Panc1 (cell line): ENCODE measurements at regions not wholly inside any gene's neighbourhood (a gene's known extent, or its start where the extent isn't known, plus 50 kb on each side); places are given as distances from the start of the nearest gene placed in this dataset.

Experiments
- ATAC-seq: fragments of 200-7000 bp; cut with Tn5 transposase; 2 replicates; pipeline ENCODE4 v1.9.1; 2020; ENCODE audit warnings: mild to moderate bottlenecking, moderate library complexity
- BruUV-seq: library from RNA; stranded (reverse); fragments of 400-500 nt; replicated peaks from 2 replicates; lab custom pipeline; 2021; lab: Mats Ljungman, UMichigan
- CTCF ChIA-PET: fragments of 300-600 bp; sonication (Branson Sonifier 250); formaldehyde crosslinking; loops from one replicate; lab custom pipeline; 2022; ENCODE audit warnings: antibody characterized with exemption; lab: Charles Lee
- POLR2A ChIA-PET: fragments of 300-600 bp; sonication (Branson Sonifier 250); formaldehyde crosslinking; loops from one replicate; lab custom pipeline; 2022; ENCODE audit warnings: antibody characterized with exemption; lab: Charles Lee
- DNase-seq: peaks from one replicate; pipeline ENCODE4 v3.0.0-alpha.2; 2010; ENCODE audit warnings: low read depth, low spot score
- H3K27ac ChIP-seq: 2 replicates; pipeline ENCODE4 v1.5.1; 2011; ENCODE audit warnings: mild to moderate bottlenecking, low read length, inconsistent platforms
- H3K27me3 ChIP-seq: fragments of 200-500 bp; sonication (Bioruptor generic); 2 replicates; pipeline ENCODE4 v1.6.0; 2014; ENCODE audit warnings: low read length, inconsistent platforms; ENCODE audit not compliant: control insufficient read depth, insufficient read depth
- H3K36me3 ChIP-seq: fragments of 200-500 bp; sonication (Bioruptor generic); 2 replicates; pipeline ENCODE4 v1.5.1; 2014; ENCODE audit warnings: inconsistent platforms, mild to moderate bottlenecking, low read length, moderate library complexity; ENCODE audit not compliant: control insufficient read depth, insufficient read depth
- H3K4me1 ChIP-seq: 2 replicates; pipeline ENCODE4 v1.5.1; 2011; ENCODE audit warnings: inconsistent platforms, mild to moderate bottlenecking, low read length, moderate library complexity; ENCODE audit not compliant: control insufficient read depth, insufficient read depth
- H3K4me3 ChIP-seq, 2 experiments: 2 replicates each; pipeline ENCODE4 v1.5.1; 2011 to 2012; ENCODE audit warnings: low read depth in 2 of 2, low read length in 2 of 2, mild to moderate bottlenecking in 2 of 2, inconsistent platforms in 1 of 2, moderate library complexity in 1 of 2
- H3K9me3 ChIP-seq: fragments of 200-500 bp; sonication (Bioruptor generic); 2 replicates; pipeline ENCODE4 v1.5.1; 2014; ENCODE audit warnings: low read depth, mild to moderate bottlenecking, inconsistent platforms, low read length, moderate library complexity; ENCODE audit not compliant: control insufficient read depth, insufficient read depth
- CTCF ChIP-seq: fragments of 450-650 bp; IDR thresholded peaks from 2 replicates; pipeline ENCODE4 v1.5.1; 2017; ENCODE audit warnings: mild to moderate bottlenecking
- POLR2AphosphoS5 ChIP-seq: IDR thresholded peaks from 2 replicates; pipeline ENCODE4 v1.6.1; 2012; ENCODE audit warnings: mild to moderate bottlenecking, low read depth, low read length, moderate library complexity
- REST ChIP-seq, 2 experiments: IDR thresholded peaks; 2 replicates each; pipeline ENCODE4 v1.6.1; 2011 to 2012; ENCODE audit warnings: low read depth in 2 of 2, control low read depth in 1 of 2, low read length in 1 of 2, mild to moderate bottlenecking in 1 of 2, moderate library complexity in 1 of 2; ENCODE audit not compliant: insufficient read depth in 1 of 2
- SIN3A ChIP-seq: IDR thresholded peaks from 2 replicates; pipeline ENCODE4 v1.6.1; 2012; ENCODE audit warnings: low read depth, mild to moderate bottlenecking, low read length, moderate library complexity, borderline replicate concordance; ENCODE audit not compliant: insufficient read depth
- TCF7L2 ChIP-seq: IDR thresholded peaks from 2 replicates; pipeline ENCODE4 v1.6.1; 2011; ENCODE audit warnings: mild to moderate bottlenecking, low read depth, low read length, inconsistent platforms
- in situ Hi-C: cut with HindIII; loops from 2 replicates; pipeline ENCODE4 v1.10.0; 2016; ENCODE audit warnings: low sequenced_read_pairs, low pct_unique_long_range_greater_than_20kb
- intact Hi-C: fragments of 100-400 bp; cut with micrococcal nuclease; formaldehyde crosslinking; loops from one replicate; pipeline ENCODE4 v1.10.0; 2022; ENCODE audit not compliant: unreplicated experiment

- ChIA-PET CTCF (no interaction called here), POLR2A (no interaction called here)
- DNase-seq (no peak), ATAC-seq (no peak)
- TF ChIP-seq TCF7L2 (no peak), CTCF (no peak)
- intact Hi-C loops (no loop called here), in situ Hi-C loops (no loop called here)
- Histone ChIP-seq H3K9me3 (no peaks in the 10 kb centered on the region), H3K27ac (no peak overlapping the region), H3K27me3 (no peaks in the 10 kb centered on the region), H3K4me1 (no peaks in the 10 kb centered on the region), H3K4me3 (no peak overlapping the region), H3K36me3 (no peaks in the 10 kb centered on the region)
- no TSS peak for BruUV-seq
Measured at GRCh38 chr4:59258002-59258401, 1942.1 kb upstream of the ADGRL3 start.

- Histone ChIP-seq H3K4me3 (no peak overlapping the region), H3K27ac (no peak overlapping the region), H3K27me3 (no peaks in the 10 kb centered on the region), H3K9me3 (no peaks in the 10 kb centered on the region), H3K4me1 (no peaks in the 10 kb centered on the region), H3K36me3 (no peaks in the 10 kb centered on the region)
- DNase-seq: no peak
- TF ChIP-seq TCF7L2 (no peak), SIN3A (no peak), REST (IDR thresholded peaks at IDR 0.05; ENCODE audit: insufficient read depth in 1 of 2, low read depth in 2 of 2, low read length in 1 of 2) (no peak), POLR2AphosphoS5 (no peak), CTCF (no peak)
- ATAC-seq: no peak
- intact Hi-C loops: no loop called here
- POLR2A ChIA-PET: no interaction called here
- BruUV-seq: no TSS peak
- CTCF ChIA-PET: no interaction called here
- in situ Hi-C loops: no loop called here
Measured at GRCh38 chr4:59307609-59308008, 1892.5 kb upstream of the ADGRL3 start.

GRCh38 chr4:59314637-59315036 lies 1885.5 kb upstream of the ADGRL3 start:
- ChIA-PET POLR2A (no interaction called here), CTCF (no interaction called here)
- DNase-seq: no peak
- ATAC-seq: no peak
- H3K9me3 ChIP-seq: no peaks in the 10 kb centered on the region
- H3K27me3 ChIP-seq: no peaks in the 10 kb centered on the region
- no peaks in the 10 kb centered on the region for H3K36me3 ChIP-seq
- no peak overlapping the region for H3K27ac ChIP-seq
- H3K4me1 ChIP-seq: no peaks in the 10 kb centered on the region
- intact Hi-C loops: no loop called here
- no TSS peak for BruUV-seq
- in situ Hi-C loops: no loop called here
- H3K4me3 ChIP-seq: no peak overlapping the region
- no peak for TF ChIP-seq TCF7L2
- no peak for TF ChIP-seq SIN3A
- no peak for TF ChIP-seq POLR2AphosphoS5
- no peak for TF ChIP-seq CTCF
- TF ChIP-seq REST (IDR thresholded peaks at IDR 0.05; ENCODE audit: insufficient read depth in 1 of 2, low read depth in 2 of 2, low read length in 1 of 2): no peak
